Hepatic stellate cell (primary cell): ENCODE measurements at regions not wholly inside any gene's neighbourhood (a gene's known extent, or its start where the extent isn't known, plus 50 kb on each side); places are given as distances from the start of the nearest gene placed in this dataset.
"Not testable (repeated sequence)": the region's sequence is repeated elsewhere in the genome, so short reads cannot be mapped to it uniquely, and the experiment has no call there.

Experiments used
- DNase-seq: peaks from one replicate; pipeline ENCODE4 v3.0.0; 2011; ENCODE audit warnings: low spot score

DNA sequence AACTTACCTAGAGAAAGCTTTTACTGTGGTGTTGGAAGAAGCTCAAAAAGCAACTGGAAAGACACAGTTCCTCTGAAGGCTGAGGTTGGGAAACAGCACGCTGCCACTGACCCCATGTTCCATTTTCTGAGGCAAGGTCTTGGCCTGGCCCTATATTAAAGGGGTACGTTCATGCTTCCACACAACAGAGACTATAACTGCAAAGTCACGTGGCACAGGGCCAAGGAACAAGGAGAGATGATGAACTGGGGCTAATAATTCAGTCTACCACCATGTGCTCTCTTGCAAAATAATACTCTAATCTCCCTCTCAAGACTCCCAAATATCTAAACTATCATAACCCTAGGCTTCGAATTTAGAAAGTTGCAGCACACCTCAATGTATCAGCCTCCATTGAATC is 381.6 kb downstream of the DSEL start:
- DNase-seq: no peak

DNA sequence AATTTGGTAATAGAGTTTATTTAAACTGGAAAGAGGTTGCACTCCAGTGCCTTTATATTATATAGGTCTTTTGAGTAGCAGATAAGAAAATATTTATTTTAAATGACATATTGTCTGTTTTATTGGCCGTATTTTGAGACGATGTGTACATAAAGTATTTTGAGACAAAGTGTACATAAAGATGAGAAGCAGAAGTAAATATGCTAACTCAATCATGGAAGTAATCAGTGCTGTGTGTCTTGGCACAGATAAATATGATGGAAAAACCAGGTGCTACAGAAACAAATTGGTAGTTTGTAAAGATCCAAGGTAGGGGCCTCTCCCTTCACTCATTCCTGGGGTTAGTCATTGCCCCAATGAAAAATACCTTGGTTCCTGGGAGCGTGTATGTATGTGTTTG is 382.9 kb downstream of the DSEL start:
- no peak for DNase-seq

DNA sequence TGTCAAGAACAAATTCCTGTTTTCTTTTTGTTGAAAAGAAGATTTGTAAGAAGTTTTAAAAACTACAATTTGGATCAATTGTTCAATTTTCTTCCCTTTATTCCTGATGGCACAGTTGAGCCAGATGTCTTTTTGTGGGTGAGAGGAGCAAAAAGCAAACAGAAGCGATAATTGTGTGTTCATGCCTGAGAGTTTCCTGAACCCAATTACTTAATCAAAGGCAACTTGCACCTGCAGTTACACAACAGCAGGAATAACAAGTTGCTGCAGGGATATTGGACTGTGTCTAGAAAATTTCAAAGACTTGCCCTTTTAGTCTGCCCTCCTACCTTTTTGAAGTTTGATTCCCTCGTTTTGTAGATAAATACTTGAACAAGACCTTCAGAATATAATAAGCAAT is 383.6 kb downstream of the DSEL start:
- no peak for DNase-seq

DNA sequence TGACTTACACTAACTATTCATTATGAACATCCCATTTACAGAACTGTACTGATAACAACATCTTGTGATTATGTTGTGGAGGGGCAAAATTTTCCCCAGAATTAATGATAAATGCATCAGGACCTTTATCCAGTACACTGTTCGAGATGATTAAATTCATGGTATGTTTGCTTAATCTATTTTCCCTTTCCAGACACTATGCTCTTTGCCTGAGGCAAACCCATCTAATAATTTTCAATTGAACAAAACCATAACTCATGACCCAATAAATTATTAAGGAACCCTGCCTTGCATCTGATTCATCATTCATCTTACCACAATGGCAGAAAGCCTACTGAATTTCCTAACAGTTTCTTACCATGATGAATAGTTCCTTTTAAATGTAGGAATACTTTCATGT is 385.0 kb downstream of the DSEL start:
- no peak for DNase-seq

DNA sequence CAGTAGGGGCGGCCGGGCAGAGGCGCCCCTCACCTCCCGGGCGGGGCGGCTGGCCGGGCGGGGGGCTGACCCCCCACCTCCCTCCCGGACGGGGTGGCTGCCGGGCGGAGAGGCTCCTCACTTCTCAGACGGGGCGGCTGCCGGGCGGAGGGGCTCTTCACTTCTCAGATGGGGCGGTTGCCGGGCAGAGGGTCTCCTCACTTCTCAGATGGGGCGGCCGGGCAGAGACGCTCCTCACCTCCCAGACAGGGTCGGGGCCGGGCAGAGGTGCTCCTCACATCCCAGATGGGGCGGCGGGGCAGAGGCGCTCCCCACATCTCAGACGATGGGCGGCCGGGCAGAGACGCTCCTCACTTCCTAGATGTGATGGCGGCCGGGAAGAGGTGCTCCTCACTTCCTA is 389.8 kb downstream of the DSEL start:
- DNase-seq: not testable (repeated sequence)

DNA sequence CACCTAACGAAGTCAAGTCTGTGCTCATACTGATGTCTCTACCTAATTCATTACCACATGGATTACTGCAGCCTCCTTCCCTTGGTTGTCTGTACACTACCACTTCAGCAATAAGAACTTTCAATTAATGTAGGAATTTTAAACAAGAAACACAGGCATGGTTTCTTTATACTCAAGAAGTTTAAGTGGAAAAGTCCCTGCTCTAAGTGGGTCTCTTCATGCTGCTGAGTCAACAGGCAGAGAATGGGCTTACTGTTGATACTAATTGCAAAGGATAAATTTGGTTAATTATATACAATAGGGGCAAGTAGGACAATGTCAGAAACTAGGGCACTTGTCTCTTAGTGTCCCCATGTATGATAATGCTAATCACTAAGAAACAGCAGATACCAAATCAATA is 392.6 kb downstream of the DSEL start:
- DNase-seq: no peak

DNA sequence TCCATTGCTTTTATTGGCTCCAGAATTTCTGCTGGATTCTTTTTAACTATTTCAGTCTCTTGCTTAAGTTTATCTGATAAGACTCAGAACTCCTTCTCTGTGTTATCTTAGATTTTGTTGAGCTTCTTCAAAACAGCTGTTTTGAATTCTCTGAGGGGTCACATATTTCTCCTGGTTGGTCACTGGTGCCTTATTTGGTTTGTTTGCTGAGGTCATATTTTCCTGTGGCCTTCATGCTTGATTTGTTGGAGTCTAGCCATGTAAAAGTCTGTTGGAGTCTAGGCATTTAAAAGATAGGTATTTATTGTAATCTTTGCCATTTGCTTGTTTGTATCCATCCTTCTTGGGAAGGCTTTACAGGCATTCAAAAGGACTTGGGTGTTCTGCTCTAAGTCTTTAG is 398.7 kb downstream of the DSEL start:
- DNase-seq: no peak

DNA sequence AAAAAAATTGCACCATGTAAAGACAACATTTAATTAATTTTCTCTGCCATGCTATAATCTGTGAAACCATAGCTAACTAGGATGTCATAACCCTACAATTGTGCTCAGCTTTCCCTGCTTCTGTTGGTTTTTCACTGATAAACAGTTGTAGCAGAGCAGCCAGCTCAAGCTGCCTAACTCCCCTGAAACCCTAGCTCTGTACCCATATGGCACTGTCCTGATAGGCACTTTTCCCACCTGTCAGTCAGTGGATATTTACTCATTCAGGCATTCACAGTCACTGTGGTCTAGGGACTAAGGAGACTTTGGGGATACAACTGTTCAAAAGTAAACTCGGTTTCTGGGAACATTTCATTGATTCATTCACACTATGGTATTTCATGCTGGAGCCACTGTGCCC is 407.0 kb downstream of the DSEL start:
- no peak for DNase-seq

DNA sequence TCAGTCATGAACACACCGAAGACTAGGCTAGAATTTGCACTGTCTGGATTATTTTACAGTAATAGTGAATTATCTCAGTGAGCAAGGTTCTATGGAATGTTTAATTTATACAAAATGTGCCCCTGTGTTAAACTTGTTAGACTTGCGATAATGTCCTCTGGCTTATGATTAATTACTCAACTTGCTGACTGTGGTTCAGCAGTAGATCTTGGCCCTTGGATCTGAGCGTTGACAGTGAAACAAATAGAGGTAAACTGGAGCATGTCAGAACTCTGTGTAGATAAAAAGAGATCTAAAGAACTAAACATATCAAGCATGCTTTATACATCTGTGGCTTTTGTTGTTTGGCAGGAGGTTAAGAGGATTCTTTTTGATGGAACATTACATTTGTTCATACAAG is 407.6 kb downstream of the DSEL start:
- no peak for DNase-seq

DNA sequence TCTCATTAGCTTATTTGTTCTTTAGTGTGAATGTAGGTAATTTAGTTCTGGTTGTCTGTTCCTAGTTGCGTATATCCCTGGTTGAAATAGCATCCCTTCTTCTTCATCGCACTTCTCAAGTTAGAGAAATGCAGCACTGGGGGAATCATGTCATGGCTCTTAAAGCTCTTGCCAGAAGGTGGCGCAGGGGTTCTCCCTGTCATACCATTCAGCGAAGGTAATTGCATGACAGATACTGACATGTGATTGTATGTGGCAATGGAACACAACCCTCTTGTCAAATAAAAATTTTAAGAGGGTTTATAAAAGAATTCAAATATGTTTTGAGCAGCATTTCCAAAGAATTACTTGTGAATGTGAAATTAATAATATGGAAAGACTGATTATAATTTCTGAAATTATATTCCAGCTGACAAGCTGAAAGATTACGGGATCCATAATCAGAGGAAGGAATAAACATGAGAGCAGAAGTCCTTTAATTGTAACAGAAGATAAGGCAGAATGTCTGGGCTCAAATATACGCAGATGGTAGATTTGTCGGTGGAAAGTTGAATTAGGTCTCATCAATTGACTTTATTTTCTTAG is 411.7 kb downstream of the DSEL start:
- DNase-seq: peak; percentile 11

DNA sequence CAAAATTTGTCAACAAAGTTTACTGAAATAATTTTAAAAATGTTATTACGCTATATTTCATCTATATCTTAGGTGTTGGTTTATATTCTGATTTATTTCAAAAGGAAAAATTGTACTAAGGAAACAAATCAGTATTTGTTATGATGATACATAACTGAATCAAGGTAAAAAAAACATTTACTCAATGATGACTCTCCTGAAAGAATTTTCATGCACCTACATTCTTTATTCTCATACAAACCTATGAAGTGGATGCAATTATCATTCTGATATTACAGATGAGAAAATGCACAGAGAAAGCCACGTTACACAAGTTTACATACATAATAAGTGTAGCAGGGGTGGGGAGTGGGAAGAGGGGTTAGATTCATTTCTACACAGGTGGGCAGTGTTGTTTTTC is 422.4 kb downstream of the DSEL start:
- DNase-seq: no peak

DNA sequence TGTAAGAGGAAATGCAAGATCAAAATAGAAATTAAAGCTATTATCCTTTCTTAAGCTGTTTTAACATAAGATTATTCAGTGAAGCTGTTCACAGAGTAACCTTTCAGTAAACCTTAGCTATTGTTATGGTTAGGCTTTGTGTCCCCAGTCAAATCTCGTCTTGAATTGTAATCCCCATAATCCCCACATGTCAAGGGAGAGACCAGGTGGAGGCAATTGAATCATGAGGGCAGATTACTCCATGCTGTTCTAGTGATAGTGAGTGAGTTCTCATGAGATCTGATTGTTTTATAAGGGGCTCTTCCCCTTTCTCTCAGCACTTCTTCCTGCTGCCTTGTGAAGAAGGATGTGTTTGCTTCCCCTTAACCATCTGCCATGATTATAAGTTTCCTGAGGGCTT is 424.4 kb downstream of the DSEL start:
- no peak for DNase-seq

DNA sequence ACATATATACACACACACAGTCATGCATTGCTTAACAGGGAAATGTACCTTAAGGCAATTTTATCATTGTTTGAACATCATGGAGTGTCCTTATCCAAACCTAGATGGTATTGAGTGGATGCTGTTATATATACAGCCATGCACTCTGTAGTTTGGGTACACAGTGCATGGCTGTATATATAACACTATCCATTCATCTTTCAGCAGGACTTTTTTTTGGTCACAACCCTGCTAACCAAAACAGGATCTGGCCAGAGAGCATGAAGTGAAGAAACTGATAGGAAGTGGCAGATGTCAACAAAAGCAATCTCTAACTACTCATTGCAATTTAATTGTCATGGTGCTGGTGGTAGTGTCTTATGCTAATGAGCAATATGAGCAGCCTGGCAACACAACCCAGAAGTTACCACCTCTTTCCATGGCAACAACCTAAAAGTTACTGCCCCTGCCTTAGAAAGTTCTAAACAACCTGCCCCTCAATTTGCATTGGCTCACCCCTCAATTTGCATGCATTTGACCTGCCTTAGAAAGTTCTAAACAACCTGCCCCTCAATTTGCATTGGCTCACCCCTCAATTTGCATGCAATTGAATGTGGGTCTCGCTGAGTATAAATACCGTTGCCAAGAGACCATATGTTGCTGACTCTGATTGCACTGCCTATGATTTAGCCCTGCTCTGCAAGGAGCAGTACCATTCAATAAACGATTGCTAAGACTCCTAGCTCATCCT is 434.9 kb downstream of the DSEL start:
- no peak for DNase-seq

DNA sequence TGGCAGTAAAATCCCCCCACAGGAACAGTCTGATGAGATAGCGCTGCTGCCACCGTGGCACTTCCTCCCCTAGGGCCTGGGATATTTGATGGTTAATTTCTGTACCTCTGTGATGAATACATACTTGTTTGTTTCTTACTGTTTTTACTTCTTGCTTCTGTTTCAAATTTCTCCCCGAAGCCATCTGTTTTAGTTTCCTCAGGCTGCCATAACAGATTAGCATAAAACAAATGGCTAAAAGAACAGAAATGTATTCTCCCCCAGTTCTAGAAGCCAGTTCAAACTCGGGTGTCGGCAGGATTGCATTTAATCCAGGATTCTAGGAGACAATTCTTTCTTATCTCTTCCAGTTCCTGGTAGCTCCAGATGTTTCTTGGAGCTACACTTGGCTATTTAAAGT is 435.9 kb downstream of the DSEL start:
- no peak for DNase-seq

DNA sequence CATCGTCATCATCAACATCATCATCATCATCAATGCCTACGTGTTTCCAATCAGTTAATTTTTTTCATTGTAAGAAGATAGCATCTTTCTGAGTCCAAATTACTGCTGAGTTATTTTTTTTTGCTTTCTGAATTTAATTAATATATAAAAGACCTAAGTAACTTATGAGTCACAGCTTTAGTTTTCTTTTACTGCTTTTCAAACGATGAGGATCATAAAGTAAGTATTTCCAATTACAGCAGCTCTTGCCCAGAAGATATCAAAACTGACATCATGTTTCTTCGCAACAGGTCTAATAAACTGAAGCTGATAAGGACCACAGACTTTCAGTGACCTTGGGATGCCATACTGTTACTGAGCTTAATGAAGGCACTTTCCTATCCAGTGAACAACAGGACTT is 442.2 kb downstream of the DSEL start:
- no peak for DNase-seq

DNA sequence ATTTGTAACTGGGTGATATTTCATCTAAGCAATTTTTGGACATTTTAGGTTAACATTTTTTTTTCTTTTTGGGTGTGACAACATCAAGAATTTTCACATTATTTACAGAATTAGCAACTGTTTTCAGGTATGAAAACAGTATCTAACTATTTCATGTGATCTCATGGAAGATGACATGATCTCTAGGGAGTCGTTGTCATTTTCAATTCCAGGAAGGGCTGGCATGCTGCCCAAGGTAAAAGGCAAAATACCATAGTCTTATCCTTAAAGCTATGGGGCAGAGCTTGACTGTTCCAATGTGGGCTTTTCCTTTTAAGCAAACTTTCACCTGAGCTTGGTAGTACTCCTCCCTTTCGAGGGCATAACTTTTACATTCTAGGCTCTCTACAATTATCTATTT is 443.7 kb downstream of the DSEL start:
- DNase-seq: no peak

DNA sequence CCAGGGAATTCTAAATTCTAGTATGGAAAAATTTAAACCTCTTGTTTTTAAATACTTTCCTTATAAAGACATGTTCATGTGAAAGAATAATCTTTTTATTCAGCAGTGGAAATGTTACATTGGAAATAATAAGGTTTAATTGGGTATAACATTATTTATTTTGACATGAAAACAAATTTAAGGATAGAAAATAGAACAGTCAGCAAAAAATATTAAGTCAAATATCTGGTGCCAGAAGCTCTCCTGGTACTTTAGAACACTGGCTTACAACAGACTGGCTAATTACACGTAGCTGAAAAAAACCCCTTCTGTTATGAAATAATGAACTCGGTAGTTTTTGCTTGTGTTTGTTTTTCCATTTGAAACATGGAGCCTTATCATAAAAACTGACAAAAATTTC is 447.9 kb downstream of the DSEL start:
- no peak for DNase-seq

DNA sequence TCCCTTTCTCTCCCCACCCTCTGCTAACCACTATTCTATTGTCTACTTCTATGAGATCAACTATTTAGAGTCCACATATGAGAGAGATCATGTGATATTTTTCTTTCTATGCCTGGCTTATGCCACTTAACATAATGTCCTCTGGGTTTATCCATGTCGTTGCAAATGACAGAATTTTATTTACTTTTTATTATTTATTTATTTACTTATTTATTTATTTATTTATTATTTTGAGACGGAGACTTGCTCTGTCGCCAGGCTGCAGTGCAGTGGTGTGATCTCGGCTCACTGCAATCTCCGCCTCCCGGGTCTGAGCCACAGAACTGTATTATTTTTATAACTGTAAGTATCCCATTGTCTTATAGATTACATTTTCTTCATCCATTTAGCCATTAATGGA is 443.4 kb upstream of the CDH19 start:
- no peak for DNase-seq

DNA sequence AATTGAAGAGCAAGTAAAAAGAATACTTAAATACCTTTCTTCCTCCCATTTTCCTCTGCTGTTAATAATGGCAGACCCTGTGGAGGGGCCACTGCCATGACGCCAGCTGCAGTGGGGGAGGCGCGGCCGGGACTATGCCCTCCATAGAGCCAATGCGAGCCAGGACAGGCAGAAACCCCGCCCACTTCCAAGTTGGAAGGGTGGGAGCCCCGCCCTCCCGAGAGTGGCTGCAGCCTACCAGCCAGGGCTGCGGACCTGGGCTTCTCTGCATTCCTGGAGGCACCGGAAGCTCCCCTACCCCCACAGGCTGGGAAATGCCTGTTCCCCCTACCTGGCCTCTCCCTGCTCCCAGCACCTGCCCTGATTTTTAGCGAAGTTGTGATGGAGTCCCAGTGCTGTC is 439.4 kb upstream of the CDH19 start:
- DNase-seq: no peak

DNA sequence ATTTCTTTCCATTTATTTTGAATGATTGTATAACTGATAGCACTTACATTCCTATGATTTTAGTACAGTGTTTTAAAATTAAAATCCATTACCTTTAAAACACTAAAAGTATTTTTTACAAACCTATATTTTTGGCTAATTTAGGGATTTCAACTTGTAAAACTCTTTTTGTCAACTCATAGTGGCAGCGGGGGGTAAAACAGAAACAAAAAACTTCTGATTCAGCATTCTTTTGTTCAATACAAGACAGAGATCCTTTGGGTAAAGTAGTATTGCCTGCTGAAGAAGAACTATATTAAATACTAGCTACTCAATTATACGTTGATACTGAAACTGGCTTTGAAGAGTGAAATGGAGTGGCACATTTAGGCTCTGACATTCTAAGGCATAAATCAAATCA is 437.4 kb upstream of the CDH19 start:
- no peak for DNase-seq

DNA sequence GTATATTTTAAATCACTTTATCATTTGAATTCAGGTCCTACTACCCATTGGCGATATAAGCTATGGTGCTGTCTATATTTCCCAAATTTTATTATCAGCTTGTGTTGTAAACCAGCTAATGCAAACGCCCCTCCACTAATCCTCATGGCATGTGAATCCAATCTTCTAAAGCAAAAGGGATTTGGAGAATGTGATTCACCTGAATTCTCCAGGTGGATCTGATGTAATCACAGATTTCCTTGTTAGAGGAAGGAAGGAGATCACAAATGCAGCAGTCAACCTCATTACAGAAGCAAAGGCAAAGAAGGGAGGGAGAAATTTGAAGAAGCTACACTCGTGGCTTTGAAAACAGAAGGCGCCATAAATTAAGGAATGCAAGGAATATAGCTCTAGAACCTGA is 431.1 kb upstream of the CDH19 start:
- DNase-seq: no peak

DNA sequence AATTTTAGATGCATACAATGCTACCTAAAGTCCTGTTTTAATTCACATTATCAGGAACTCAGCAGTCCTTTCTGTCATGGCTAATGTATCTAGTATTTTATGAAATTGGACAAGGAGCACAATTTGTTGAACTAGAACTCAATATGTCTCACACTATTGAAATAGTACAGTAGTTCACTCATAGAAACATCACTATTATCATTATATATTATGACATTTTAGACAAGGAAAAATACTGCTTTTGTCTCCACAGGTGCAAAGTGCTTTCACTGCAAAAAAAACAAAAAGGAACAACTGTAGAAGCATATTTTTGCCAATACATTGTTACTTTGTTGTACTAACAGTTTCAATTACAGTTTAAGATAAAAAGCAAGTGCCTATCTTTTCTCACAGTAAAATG is 419.2 kb upstream of the CDH19 start:
- no peak for DNase-seq

DNA sequence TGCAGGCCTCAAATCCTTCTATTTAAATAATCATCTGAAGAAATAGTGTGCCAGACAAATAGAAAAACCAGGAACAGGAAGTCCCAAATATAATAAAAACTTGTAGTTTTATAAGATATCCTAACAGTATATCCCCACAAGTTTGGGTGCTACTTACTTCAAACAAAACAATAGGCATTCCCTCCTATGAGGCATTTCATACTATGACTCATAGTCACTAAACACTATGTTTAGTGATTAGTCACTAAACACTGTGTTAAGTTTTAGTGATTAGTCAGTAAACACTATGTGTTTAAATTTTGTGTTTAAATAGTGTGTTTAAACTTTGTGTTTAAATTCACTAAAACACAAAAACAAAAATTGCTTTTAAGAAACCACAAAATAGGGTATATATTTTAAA is 407.0 kb upstream of the CDH19 start:
- no peak for DNase-seq

DNA sequence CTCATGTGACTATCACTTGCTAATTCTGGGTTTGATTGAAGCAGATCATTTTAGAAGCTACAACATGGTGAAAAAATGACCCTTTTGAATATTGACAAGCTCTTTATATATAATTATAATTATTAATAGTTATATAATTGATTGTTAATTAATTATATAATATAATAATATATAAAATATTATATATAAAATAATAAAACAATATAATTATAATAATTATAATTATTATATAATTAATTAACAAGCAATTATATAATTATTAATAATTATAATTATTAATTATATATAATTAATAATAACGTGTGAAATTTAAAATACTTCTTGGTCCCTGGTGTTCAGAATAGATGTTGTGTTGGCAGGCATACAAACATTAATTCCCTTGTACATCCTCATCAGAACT is 404.1 kb upstream of the CDH19 start:
- no peak for DNase-seq
